ENCODE measurements at regions not wholly inside any gene's neighbourhood (a gene's known extent, or its start where the extent isn't known, plus 50 kb on each side); places are given as distances from the start of the nearest gene placed in this dataset.

GRCh38 chrX:81348388-81348787, 146.5 kb downstream of the SH3BGRL start:
- TF ChIP-seq CTCF (conservative IDR thresholded peaks at IDR 0.05; ENCODE audit: control insufficient read depth, insufficient read depth, low read depth, low read length): no peak
- no peak overlapping the region for H3K4me3 ChIP-seq (ENCODE audit: control insufficient read depth, low read depth, low read length)
- no peak for DNase-seq (ENCODE audit: low read depth)

GRCh38 chrX:81354954-81355353, 153.1 kb downstream of the SH3BGRL start:
- DNase-seq (ENCODE audit: low read depth): no peak
- no peak for TF ChIP-seq CTCF (conservative IDR thresholded peaks at IDR 0.05; ENCODE audit: control insufficient read depth, insufficient read depth, low read depth, low read length)

GRCh38 chrX:81355436-81355835, 153.5 kb downstream of the SH3BGRL start:
- no peak overlapping the region for H3K4me3 ChIP-seq (ENCODE audit: control insufficient read depth, low read depth, low read length)
- no peak for TF ChIP-seq CTCF (conservative IDR thresholded peaks at IDR 0.05; ENCODE audit: control insufficient read depth, insufficient read depth, low read depth, low read length)
- DNase-seq (ENCODE audit: low read depth): no peak

More at GRCh38 chrX:81354954-81355353, 153.1 kb downstream of the SH3BGRL start:
- no peak overlapping the region for H3K4me3 ChIP-seq (ENCODE audit: control insufficient read depth, low read depth, low read length)

- H3K4me3 ChIP-seq (ENCODE audit: control insufficient read depth, low read depth, low read length): no peak overlapping the region
- TF ChIP-seq CTCF (conservative IDR thresholded peaks at IDR 0.05; ENCODE audit: control insufficient read depth, insufficient read depth, low read depth, low read length): no peak
- no peak for DNase-seq (ENCODE audit: low read depth)
These were observed 165.4 kb downstream of the SH3BGRL start for GRCh38 chrX:81367291-81367690.

GRCh38 chrX:81377329-81377728, 175.4 kb downstream of the SH3BGRL start:
- DNase-seq (ENCODE audit: low read depth): peak; percentile 34
- H3K4me3 ChIP-seq (ENCODE audit: control insufficient read depth, low read depth, low read length): no peak overlapping the region
- TF ChIP-seq CTCF (conservative IDR thresholded peaks at IDR 0.05; ENCODE audit: control insufficient read depth, insufficient read depth, low read depth, low read length): peak; percentile 55

- no peak for TF ChIP-seq CTCF (conservative IDR thresholded peaks at IDR 0.05; ENCODE audit: control insufficient read depth, insufficient read depth, low read depth, low read length)
- no peak for DNase-seq (ENCODE audit: low read depth)
- no peak overlapping the region for H3K4me3 ChIP-seq (ENCODE audit: control insufficient read depth, low read depth, low read length)
These were observed 176.7 kb downstream of the SH3BGRL start for GRCh38 chrX:81378560-81378959.

- H3K4me3 ChIP-seq (ENCODE audit: control insufficient read depth, low read depth, low read length): no peak overlapping the region
- DNase-seq (ENCODE audit: low read depth): no peak
- TF ChIP-seq CTCF (conservative IDR thresholded peaks at IDR 0.05; ENCODE audit: control insufficient read depth, insufficient read depth, low read depth, low read length): no peak
These were observed 188.3 kb downstream of the SH3BGRL start for GRCh38 chrX:81390237-81390636.
